Liver (tissue), 8 donors: ENCODE measurements at regions not wholly inside any gene's neighbourhood (a gene's known extent, or its start where the extent isn't known, plus 50 kb on each side); places are given as distances from the start of the nearest gene placed in this dataset.

Experiments
- DNase-seq: peaks from one replicate; pipeline ENCODE4 v3.0.0-alpha.2; 2017; ENCODE audit warnings: low spot score
- H3K27ac ChIP-seq, 2 donors: one replicate each; pipeline ENCODE4 v1.7.0; 2013; ENCODE audit warnings: inconsistent platforms in 2 of 2, low read length in 2 of 2, control low read depth in 1 of 2, low read depth in 1 of 2, mild to moderate bottlenecking in 1 of 2
- H3K27me3 ChIP-seq, 4 donors: one replicate each; pipeline versions ENCODE4 v1.6.1 to v1.7.0; 2013; ENCODE audit warnings: low read length in 3 of 4, inconsistent platforms in 1 of 4, mild to moderate bottlenecking in 1 of 4, moderate library complexity in 1 of 4; ENCODE audit not compliant: control insufficient read depth in 4 of 4, insufficient read depth in 4 of 4
- H3K36me3 ChIP-seq, 4 donors: one replicate each; pipeline versions ENCODE4 v1.6.1 to v1.7.0; 2013; ENCODE audit warnings: low read length in 3 of 4, mild to moderate bottlenecking in 3 of 4, low read depth in 1 of 4, moderate library complexity in 1 of 4; ENCODE audit not compliant: control insufficient read depth in 4 of 4, insufficient read depth in 3 of 4
- H3K4me1 ChIP-seq, 4 donors: one replicate each; pipeline versions ENCODE4 v1.6.1 to v1.7.0; 2013; ENCODE audit warnings: low read length in 3 of 4, mild to moderate bottlenecking in 3 of 4, moderate library complexity in 1 of 4; ENCODE audit not compliant: control insufficient read depth in 4 of 4, insufficient read depth in 4 of 4
- H3K4me3 ChIP-seq, 3 donors: one replicate each; pipeline versions ENCODE4 v1.6.1 to v1.7.0; 2013; ENCODE audit warnings: low read length in 3 of 3, control low read depth in 1 of 3, low read depth in 1 of 3, mild to moderate bottlenecking in 1 of 3
- H3K9ac ChIP-seq, 2 donors: one replicate each; pipeline ENCODE4 v1.7.0; 2013; ENCODE audit warnings: low read length in 2 of 2, mild to moderate bottlenecking in 2 of 2, moderate library complexity in 2 of 2, control low read depth in 1 of 2, low read depth in 1 of 2
- H3K9me3 ChIP-seq, 4 donors: one replicate each; pipeline versions ENCODE4 v1.6.1 to v1.7.0; 2013; ENCODE audit warnings: low read length in 3 of 4; ENCODE audit not compliant: control insufficient read depth in 4 of 4
- EGR1 ChIP-seq, 2 donors: IDR thresholded peaks; 2 replicates each; pipeline ENCODE4 v1.6.1; 2016 to 2018; ENCODE audit warnings: antibody characterized with exemption in 2 of 2, low read depth in 2 of 2
- GABPA ChIP-seq, 2 donors: IDR thresholded peaks in 1 of 2; conservative IDR thresholded peaks in 1 of 2; 2 replicates each; pipeline ENCODE4 v1.6.1; 2016; ENCODE audit warnings: antibody characterized with exemption in 2 of 2, mild to moderate bottlenecking in 1 of 2, moderate library complexity in 1 of 2
- HNF4A ChIP-seq, 2 donors: conservative IDR thresholded peaks; 2 replicates each; pipeline ENCODE4 v1.6.1; 2016; ENCODE audit warnings: antibody characterized with exemption in 2 of 2, mild to moderate bottlenecking in 2 of 2
- HNF4G ChIP-seq: IDR thresholded peaks from 2 replicates; pipeline ENCODE4 v1.6.1; 2016; ENCODE audit warnings: antibody characterized with exemption
- NR2F2 ChIP-seq: IDR thresholded peaks from 2 replicates; pipeline ENCODE4 v1.6.1; 2016; ENCODE audit warnings: antibody characterized with exemption
- RAD21 ChIP-seq, 2 donors: IDR thresholded peaks; 2 replicates each; pipeline ENCODE4 v1.6.1; 2016; ENCODE audit warnings: antibody characterized with exemption in 2 of 2, mild to moderate bottlenecking in 2 of 2
- RXRA ChIP-seq, 2 donors: IDR thresholded peaks; 2 replicates each; pipeline ENCODE4 v1.6.1; 2017 to 2018; ENCODE audit warnings: antibody characterized with exemption in 2 of 2, mild to moderate bottlenecking in 1 of 2
- SP1 ChIP-seq: IDR thresholded peaks from 2 replicates; pipeline ENCODE4 v1.6.1; 2018; ENCODE audit warnings: antibody characterized with exemption, mild to moderate bottlenecking
- YY1 ChIP-seq: IDR thresholded peaks from 2 replicates; pipeline ENCODE4 v1.6.1; 2016; ENCODE audit warnings: antibody characterized with exemption, mild to moderate bottlenecking
- WGBS: extraction: QIAGEN DNeasy Blood & Tissue Kit; methylation state at CpG from one replicate; pipeline ENCODE4 v1.1.7; 2013; 5-methylcytosine and 5-hydroxymethylcytosine counted together
- TF ChIP-seq, protein P1 (sequence below): IDR thresholded peaks from 2 replicates; pipeline ENCODE4 v1.6.1; 2016; ENCODE audit warnings: antibody characterized with exemption
- TF ChIP-seq, protein P2 (sequence below): IDR thresholded peaks from 2 replicates; pipeline ENCODE4 v1.6.1; 2016; ENCODE audit warnings: antibody characterized with exemption
- TF ChIP-seq, protein P3 (sequence below): fragments of 150-350 bp; IDR thresholded peaks from 2 replicates; pipeline ENCODE4 v1.5.1; 2017; ENCODE audit warnings: improper control_type of control experiment, low read depth, low read length; ENCODE audit not compliant: missing input control
- TF ChIP-seq, protein P4 (sequence below): IDR thresholded peaks from 2 replicates; pipeline ENCODE4 v1.6.1; 2016; ENCODE audit warnings: antibody characterized with exemption, mild to moderate bottlenecking
- TF ChIP-seq, protein P5 (sequence below): IDR thresholded peaks from 2 replicates; pipeline ENCODE4 v1.6.1; 2016; ENCODE audit warnings: antibody characterized with exemption
- donor health status: healthy.
- donor health status: healthy.
- donor health status: healthy.
- donor health status: healthy.
- donor health status: healthy.

DNA sequence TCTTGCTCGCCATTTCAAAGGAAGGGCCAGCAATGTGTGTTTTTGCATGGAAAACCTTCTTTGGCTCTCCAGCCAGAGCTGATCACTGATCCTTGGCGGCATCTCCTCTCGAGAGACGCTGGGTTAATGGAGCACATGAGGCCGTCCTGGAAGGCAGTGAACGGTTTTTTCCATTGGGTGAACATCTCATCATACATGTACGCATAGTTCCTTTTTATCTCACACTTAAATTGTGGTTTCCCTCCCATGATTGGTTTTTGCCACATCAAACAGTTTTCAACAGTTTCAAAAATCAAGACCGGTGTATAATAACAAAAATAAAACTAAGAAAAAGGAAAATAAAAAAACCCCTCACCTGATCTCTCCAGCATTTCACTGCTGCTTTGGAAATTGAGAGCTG is 276.4 kb downstream of the TCF7L2 start:
- Histone ChIP-seq H3K4me3 (no peak overlapping the region), H3K9ac (no peak overlapping the region), H3K27me3 (no peaks in the 10 kb centered on the region), H3K27ac (no peak overlapping the region), H3K4me1 (no peaks in the 10 kb centered on the region), H3K36me3 (no peaks in the 10 kb centered on the region), H3K9me3 (no peaks in the 10 kb centered on the region)
- no peak for DNase-seq
- TF ChIP-seq, protein P1, sequence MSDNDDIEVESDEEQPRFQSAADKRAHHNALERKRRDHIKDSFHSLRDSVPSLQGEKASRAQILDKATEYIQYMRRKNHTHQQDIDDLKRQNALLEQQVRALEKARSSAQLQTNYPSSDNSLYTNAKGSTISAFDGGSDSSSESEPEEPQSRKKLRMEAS, result no peak
- TF ChIP-seq RXRA (IDR thresholded peaks at IDR 0.05), result no peak
- no peak for TF ChIP-seq HNF4G
- no peak for TF ChIP-seq RAD21 (IDR thresholded peaks at IDR 0.05)
- no peak for TF ChIP-seq NR2F2
- TF ChIP-seq, protein P2, sequence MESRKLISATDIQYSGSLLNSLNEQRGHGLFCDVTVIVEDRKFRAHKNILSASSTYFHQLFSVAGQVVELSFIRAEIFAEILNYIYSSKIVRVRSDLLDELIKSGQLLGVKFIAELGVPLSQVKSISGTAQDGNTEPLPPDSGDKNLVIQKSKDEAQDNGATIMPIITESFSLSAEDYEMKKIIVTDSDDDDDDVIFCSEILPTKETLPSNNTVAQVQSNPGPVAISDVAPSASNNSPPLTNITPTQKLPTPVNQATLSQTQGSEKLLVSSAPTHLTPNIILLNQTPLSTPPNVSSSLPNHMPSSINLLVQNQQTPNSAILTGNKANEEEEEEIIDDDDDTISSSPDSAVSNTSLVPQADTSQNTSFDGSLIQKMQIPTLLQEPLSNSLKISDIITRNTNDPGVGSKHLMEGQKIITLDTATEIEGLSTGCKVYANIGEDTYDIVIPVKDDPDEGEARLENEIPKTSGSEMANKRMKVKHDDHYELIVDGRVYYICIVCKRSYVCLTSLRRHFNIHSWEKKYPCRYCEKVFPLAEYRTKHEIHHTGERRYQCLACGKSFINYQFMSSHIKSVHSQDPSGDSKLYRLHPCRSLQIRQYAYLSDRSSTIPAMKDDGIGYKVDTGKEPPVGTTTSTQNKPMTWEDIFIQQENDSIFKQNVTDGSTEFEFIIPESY, result no peak
- TF ChIP-seq, protein P3, sequence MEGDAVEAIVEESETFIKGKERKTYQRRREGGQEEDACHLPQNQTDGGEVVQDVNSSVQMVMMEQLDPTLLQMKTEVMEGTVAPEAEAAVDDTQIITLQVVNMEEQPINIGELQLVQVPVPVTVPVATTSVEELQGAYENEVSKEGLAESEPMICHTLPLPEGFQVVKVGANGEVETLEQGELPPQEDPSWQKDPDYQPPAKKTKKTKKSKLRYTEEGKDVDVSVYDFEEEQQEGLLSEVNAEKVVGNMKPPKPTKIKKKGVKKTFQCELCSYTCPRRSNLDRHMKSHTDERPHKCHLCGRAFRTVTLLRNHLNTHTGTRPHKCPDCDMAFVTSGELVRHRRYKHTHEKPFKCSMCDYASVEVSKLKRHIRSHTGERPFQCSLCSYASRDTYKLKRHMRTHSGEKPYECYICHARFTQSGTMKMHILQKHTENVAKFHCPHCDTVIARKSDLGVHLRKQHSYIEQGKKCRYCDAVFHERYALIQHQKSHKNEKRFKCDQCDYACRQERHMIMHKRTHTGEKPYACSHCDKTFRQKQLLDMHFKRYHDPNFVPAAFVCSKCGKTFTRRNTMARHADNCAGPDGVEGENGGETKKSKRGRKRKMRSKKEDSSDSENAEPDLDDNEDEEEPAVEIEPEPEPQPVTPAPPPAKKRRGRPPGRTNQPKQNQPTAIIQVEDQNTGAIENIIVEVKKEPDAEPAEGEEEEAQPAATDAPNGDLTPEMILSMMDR, result no peak
- no peak for TF ChIP-seq YY1
- TF ChIP-seq, protein P4, sequence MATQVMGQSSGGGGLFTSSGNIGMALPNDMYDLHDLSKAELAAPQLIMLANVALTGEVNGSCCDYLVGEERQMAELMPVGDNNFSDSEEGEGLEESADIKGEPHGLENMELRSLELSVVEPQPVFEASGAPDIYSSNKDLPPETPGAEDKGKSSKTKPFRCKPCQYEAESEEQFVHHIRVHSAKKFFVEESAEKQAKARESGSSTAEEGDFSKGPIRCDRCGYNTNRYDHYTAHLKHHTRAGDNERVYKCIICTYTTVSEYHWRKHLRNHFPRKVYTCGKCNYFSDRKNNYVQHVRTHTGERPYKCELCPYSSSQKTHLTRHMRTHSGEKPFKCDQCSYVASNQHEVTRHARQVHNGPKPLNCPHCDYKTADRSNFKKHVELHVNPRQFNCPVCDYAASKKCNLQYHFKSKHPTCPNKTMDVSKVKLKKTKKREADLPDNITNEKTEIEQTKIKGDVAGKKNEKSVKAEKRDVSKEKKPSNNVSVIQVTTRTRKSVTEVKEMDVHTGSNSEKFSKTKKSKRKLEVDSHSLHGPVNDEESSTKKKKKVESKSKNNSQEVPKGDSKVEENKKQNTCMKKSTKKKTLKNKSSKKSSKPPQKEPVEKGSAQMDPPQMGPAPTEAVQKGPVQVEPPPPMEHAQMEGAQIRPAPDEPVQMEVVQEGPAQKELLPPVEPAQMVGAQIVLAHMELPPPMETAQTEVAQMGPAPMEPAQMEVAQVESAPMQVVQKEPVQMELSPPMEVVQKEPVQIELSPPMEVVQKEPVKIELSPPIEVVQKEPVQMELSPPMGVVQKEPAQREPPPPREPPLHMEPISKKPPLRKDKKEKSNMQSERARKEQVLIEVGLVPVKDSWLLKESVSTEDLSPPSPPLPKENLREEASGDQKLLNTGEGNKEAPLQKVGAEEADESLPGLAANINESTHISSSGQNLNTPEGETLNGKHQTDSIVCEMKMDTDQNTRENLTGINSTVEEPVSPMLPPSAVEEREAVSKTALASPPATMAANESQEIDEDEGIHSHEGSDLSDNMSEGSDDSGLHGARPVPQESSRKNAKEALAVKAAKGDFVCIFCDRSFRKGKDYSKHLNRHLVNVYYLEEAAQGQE, result no peak
- TF ChIP-seq GABPA (IDR thresholded peaks at IDR 0.05 in 1 of 2, conservative IDR thresholded peaks at IDR 0.05 in 1 of 2), result no peak
- 87% methylated on average over 8 of the region's 8 CpGs for WGBS

DNA sequence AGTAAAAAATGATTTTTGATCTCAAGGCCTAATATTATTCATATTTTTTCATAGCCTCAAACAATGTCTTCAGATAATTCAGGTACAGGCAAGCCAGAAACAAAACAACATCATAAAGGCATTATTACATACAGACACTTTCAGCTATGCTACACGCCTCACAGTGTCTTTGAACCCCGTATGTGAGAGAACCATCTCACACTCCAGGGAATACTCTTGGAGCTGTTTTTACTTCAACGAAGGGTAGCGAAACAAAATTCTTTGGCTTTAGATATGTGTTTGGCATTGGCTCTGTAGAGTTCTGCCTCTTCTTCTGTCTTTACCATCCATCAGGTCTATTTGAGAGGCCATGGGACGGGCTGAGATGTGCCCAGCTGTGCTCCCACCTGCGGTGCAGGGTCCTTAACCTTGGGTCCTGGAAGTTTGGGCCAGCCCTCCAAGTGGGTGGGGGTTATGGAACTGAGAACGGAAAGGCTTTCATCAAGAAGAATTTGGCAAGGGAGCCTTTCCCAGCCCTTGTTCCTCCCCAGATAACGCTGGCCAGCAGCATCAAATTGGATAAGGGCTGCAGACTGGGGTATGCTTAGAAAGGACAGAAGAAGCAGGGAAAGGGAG is 276.9 kb downstream of the TCF7L2 start:
- no peaks in the 10 kb centered on the region for H3K36me3 ChIP-seq
- no peaks in the 10 kb centered on the region for H3K4me1 ChIP-seq
- H3K4me3 ChIP-seq, result no peak overlapping the region
- H3K27ac ChIP-seq, result no peak overlapping the region
- H3K27me3 ChIP-seq, result no peaks in the 10 kb centered on the region
- 85% methylated on average over 8 of the region's 8 CpGs for whole genome bisulfite sequencing
- no peak overlapping the region for H3K9ac ChIP-seq
- H3K9me3 ChIP-seq, result no peaks in the 10 kb centered on the region
- DNase-seq, result no peak
- TF ChIP-seq SP1 (no peak), YY1 (no peak), EGR1 (IDR thresholded peaks at IDR 0.05; ENCODE audit: low read depth in 2 of 2) (no peak), HNF4A (conservative IDR thresholded peaks at IDR 0.05) (no peak), HNF4G (no peak)
- TF ChIP-seq, protein P1, result no peak
- TF ChIP-seq, protein P5, sequence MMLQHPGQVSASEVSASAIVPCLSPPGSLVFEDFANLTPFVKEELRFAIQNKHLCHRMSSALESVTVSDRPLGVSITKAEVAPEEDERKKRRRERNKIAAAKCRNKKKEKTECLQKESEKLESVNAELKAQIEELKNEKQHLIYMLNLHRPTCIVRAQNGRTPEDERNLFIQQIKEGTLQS, result no peak
- TF ChIP-seq, protein P2, result no peak
- TF ChIP-seq, protein P4, result no peak
